ENCODE measurements at regions not wholly inside any gene's neighbourhood (a gene's known extent, or its start where the extent isn't known, plus 50 kb on each side); places are given as distances from the start of the nearest gene placed in this dataset.

DNA sequence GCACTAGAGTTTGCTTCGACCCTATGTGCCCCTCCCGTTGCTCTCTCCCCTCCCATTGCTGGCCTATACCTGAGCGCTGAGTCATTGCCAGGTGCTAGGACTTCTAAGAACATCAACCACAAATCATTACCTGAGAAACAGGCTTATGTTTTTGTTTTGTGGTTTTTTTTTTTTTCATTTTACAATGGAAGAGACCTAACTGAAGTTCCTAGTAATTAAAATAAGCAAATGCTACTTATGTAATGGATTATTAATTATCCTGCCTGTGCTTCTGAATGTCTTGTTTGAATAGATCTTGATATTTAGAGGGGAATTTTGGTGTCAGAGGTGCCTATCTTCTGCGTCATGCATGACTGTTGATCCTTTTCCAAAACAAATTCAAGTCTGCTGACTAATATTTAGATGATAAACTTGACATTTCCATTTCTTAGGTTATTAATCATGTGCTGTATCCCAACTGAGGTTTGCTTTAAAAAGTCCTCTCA lies 275.4 kb upstream of the CPEB2 start:
- POLR2A ChIA-PET (ENCODE audit: unreplicated experiment): no interaction called here
- intact Hi-C loops (cut with micrococcal nuclease; ENCODE audit: unreplicated experiment): loop anchor here (1.0 to 10.0 kb wide), 5 partner anchors 148 to 820 kb away; no protein-coding TSS in a partner anchor
- Histone ChIP-seq H3F3A (ENCODE audit: insufficient read depth, low read depth) (peaks cover 10% of the 10 kb centered on the region; the same call in 1 of the 2 replicates), H2AFZ (no peak overlapping the region), H3K4me3 (peak overlapping the region; percentile 4; the same call in 1 of the 2 replicates), H3K27ac (peak overlapping the region; percentile 61), H3K4me1 (replicated peaks; ENCODE audit: insufficient read depth) (peaks cover 18% of the 10 kb centered on the region), H3K79me2 (ENCODE audit: low read depth) (no peaks in the 10 kb centered on the region), H4K20me1 (ENCODE audit: insufficient read depth) (no peaks in the 10 kb centered on the region), H3K27me3 (ENCODE audit: insufficient read depth, low read depth) (no peaks in the 10 kb centered on the region), H3K4me2 (peak overlapping the region; percentile 63), H3K9me3 (ENCODE audit: insufficient read depth, low read depth) (no peaks in the 10 kb centered on the region), H3K9me2 (ENCODE audit: insufficient read depth) (no peaks in the 10 kb centered on the region), H3K36me3 (ENCODE audit: low read depth) (no peaks in the 10 kb centered on the region)
- CTCF ChIA-PET: no interaction called here
- no TSS peak for BruUV-seq (replicated peaks)
- DNase-seq: peak; percentile 70 to 89
- TF ChIP-seq EZH2 (IDR thresholded peaks at IDR 0.05; ENCODE audit: low read depth): no peak
- TF ChIP-seq, protein P1, sequence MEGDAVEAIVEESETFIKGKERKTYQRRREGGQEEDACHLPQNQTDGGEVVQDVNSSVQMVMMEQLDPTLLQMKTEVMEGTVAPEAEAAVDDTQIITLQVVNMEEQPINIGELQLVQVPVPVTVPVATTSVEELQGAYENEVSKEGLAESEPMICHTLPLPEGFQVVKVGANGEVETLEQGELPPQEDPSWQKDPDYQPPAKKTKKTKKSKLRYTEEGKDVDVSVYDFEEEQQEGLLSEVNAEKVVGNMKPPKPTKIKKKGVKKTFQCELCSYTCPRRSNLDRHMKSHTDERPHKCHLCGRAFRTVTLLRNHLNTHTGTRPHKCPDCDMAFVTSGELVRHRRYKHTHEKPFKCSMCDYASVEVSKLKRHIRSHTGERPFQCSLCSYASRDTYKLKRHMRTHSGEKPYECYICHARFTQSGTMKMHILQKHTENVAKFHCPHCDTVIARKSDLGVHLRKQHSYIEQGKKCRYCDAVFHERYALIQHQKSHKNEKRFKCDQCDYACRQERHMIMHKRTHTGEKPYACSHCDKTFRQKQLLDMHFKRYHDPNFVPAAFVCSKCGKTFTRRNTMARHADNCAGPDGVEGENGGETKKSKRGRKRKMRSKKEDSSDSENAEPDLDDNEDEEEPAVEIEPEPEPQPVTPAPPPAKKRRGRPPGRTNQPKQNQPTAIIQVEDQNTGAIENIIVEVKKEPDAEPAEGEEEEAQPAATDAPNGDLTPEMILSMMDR (conservative IDR thresholded peaks at IDR 0.05): no peak

DNA sequence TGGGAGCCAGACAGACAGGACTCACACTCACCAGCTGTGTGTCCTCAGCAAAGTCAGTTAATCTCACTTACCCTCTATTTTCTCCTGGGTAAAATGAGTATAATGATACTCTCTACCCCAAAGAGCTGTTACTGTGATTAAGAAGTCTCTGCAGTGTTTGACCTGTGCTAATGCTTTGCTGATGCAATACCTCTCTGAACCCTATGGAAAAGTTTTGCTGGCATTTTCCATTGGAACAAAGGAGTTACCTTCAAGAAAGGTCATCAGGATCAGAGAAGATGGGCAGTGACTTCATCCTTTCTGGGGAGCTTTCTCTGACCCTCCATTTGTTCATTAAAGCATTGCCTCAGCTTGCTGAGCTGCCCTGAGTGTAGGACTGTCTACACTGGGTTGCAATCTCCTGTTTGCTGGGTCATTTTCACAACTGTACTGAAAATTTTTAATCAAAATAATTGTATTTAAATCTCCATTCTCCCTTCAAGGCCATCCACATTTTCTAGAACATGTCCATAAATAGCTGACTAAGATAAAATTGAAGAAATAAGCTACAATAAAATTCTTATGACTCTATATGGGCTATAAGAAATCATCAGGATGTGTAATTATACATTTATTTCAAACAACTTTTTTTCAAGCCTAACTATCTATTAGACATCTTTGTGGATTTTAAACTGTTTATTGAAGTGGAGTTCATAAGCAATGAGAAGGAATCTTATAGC lies 272.8 kb upstream of the CPEB2 start:
- BruUV-seq (replicated peaks): no TSS peak
- no peaks in the 10 kb centered on the region for H3K36me3 ChIP-seq (ENCODE audit: low read depth)
- peaks cover 18% of the 10 kb centered on the region for H3K4me1 ChIP-seq (replicated peaks; ENCODE audit: insufficient read depth)
- no peaks in the 10 kb centered on the region for H3K9me2 ChIP-seq (ENCODE audit: insufficient read depth)
- H3K79me2 ChIP-seq (ENCODE audit: low read depth): no peaks in the 10 kb centered on the region
- ChIA-PET CTCF (no interaction called here), POLR2A (ENCODE audit: unreplicated experiment) (no interaction called here)
- H4K20me1 ChIP-seq (ENCODE audit: insufficient read depth): no peaks in the 10 kb centered on the region
- TF ChIP-seq, protein P1 (conservative IDR thresholded peaks at IDR 0.05): no peak
- TF ChIP-seq EZH2 (IDR thresholded peaks at IDR 0.05; ENCODE audit: low read depth): no peak
- peaks cover 10% of the 10 kb centered on the region; the same call in 1 of the 2 replicates for H3F3A ChIP-seq (ENCODE audit: insufficient read depth, low read depth)
- no peak overlapping the region for H3K4me2 ChIP-seq
- no peak overlapping the region for H3K4me3 ChIP-seq
- intact Hi-C loops (cut with micrococcal nuclease; ENCODE audit: unreplicated experiment): loop anchor here (5.0 to 10.0 kb wide), 3 partner anchors 145 to 822 kb away; no protein-coding TSS in a partner anchor
- no peak overlapping the region for H2AFZ ChIP-seq
- H3K9me3 ChIP-seq (ENCODE audit: insufficient read depth, low read depth): no peaks in the 10 kb centered on the region
- H3K27ac ChIP-seq: no peak overlapping the region
- no peak for DNase-seq
- H3K27me3 ChIP-seq (ENCODE audit: insufficient read depth, low read depth): no peaks in the 10 kb centered on the region

DNA sequence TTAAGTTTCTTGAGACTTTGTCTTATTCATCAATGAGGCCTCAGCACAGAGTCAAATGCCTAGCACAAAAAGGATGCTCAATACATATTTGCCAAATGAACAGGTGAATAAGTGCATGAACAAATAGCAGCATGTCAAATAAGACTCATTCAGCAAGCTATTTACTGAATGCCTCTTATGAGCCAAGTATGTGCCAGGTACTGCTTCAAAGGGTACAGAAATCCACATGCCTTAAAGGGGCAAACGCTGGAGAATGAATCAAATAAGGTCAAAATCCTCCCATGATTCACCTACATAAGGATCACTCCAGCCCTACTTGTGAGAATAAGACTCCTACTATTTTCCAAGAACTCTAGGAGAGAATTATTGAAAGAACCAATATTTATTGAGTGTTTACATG lies 260.2 kb upstream of the CPEB2 start:
- Histone ChIP-seq H3K9me3 (ENCODE audit: insufficient read depth, low read depth) (no peaks in the 10 kb centered on the region), H3K4me3 (no peak overlapping the region), H3K4me2 (no peak overlapping the region), H3K27ac (no peak overlapping the region), H4K20me1 (ENCODE audit: insufficient read depth) (no peaks in the 10 kb centered on the region), H3K4me1 (replicated peaks; ENCODE audit: insufficient read depth) (no peaks in the 10 kb centered on the region), H3F3A (ENCODE audit: insufficient read depth, low read depth) (no peaks in the 10 kb centered on the region), H3K79me2 (ENCODE audit: low read depth) (no peaks in the 10 kb centered on the region), H3K36me3 (ENCODE audit: low read depth) (no peaks in the 10 kb centered on the region), H3K9me2 (ENCODE audit: insufficient read depth) (no peaks in the 10 kb centered on the region), H3K27me3 (ENCODE audit: insufficient read depth, low read depth) (no peaks in the 10 kb centered on the region), H2AFZ (no peak overlapping the region)
- TF ChIP-seq EZH2 (IDR thresholded peaks at IDR 0.05; ENCODE audit: low read depth): no peak
- ChIA-PET CTCF (no interaction called here), POLR2A (ENCODE audit: unreplicated experiment) (no interaction called here)
- no peak for DNase-seq
- intact Hi-C loops (cut with micrococcal nuclease; ENCODE audit: unreplicated experiment): loop anchor here (10.0 kb wide), 1 partner anchor 1087 kb away; no protein-coding TSS in a partner anchor
- no TSS peak for BruUV-seq (replicated peaks)
